ENCODE measurements at regions not wholly inside any gene's neighbourhood (a gene's known extent, or its start where the extent isn't known, plus 50 kb on each side); places are given as distances from the start of the nearest gene placed in this dataset.

GRCh38 chr15:97144377-97144711 is 813.8 kb downstream of the NR2F2 start:
- no peaks in the 10 kb centered on the region; the same call in 1 of the 2 replicates for H3K9me3 ChIP-seq

GRCh38 chr15:97146929-97147870 is 813.3 kb upstream of the ARRDC4 start:
- no peak overlapping the region for H3K27ac Mint-ChIP-seq (ENCODE audit: unreplicated experiment)
- H3K36me3 ChIP-seq (ENCODE audit: control insufficient read depth, insufficient read depth, low read length): no peaks in the 10 kb centered on the region
- ChIA-PET POLR2A (no interaction called here), CTCF (no interaction called here)
- no peaks in the 10 kb centered on the region for H3K9me3 Mint-ChIP-seq (ENCODE audit: unreplicated experiment)
- H3K4me1 Mint-ChIP-seq (ENCODE audit: low read depth, unreplicated experiment): no peaks in the 10 kb centered on the region
- peaks cover 12% of the 10 kb centered on the region for H3K27me3 Mint-ChIP-seq (ENCODE audit: insufficient read depth, unreplicated experiment)
- no peaks in the 10 kb centered on the region for H3K27me3 ChIP-seq (replicated peaks; ENCODE audit: control insufficient read depth, insufficient read depth, low read length)
- intact Hi-C loops (cut with micrococcal nuclease; ENCODE audit: unreplicated experiment): no loop called here
- H3K9me3 ChIP-seq: no peaks in the 10 kb centered on the region; the same call in 1 of the 2 replicates
- H3K36me3 Mint-ChIP-seq (ENCODE audit: insufficient read depth, unreplicated experiment): no peaks in the 10 kb centered on the region
- TF ChIP-seq, protein P1, sequence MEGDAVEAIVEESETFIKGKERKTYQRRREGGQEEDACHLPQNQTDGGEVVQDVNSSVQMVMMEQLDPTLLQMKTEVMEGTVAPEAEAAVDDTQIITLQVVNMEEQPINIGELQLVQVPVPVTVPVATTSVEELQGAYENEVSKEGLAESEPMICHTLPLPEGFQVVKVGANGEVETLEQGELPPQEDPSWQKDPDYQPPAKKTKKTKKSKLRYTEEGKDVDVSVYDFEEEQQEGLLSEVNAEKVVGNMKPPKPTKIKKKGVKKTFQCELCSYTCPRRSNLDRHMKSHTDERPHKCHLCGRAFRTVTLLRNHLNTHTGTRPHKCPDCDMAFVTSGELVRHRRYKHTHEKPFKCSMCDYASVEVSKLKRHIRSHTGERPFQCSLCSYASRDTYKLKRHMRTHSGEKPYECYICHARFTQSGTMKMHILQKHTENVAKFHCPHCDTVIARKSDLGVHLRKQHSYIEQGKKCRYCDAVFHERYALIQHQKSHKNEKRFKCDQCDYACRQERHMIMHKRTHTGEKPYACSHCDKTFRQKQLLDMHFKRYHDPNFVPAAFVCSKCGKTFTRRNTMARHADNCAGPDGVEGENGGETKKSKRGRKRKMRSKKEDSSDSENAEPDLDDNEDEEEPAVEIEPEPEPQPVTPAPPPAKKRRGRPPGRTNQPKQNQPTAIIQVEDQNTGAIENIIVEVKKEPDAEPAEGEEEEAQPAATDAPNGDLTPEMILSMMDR (IDR thresholded peaks at IDR 0.05; ENCODE audit: insufficient read depth in 1 of 2, low read depth in 1 of 2, low read length in 1 of 2, severe bottlenecking in 1 of 2, unreplicated experiment in 1 of 2): no peak
- no peak overlapping the region for H3K4me3 ChIP-seq (ENCODE audit: low read depth, low read length)
- no peaks in the 10 kb centered on the region for H3K4me1 ChIP-seq
- no peak for DNase-seq
- H3K4me3 Mint-ChIP-seq (ENCODE audit: unreplicated experiment): no peak overlapping the region
- no TSS peak for BruUV-seq (replicated peaks)

More at GRCh38 chr15:97144377-97144711, 813.8 kb downstream of the NR2F2 start:
- TF ChIP-seq, protein P1 (IDR thresholded peaks at IDR 0.05; ENCODE audit: insufficient read depth in 1 of 2, low read depth in 1 of 2, low read length in 1 of 2, severe bottlenecking in 1 of 2, unreplicated experiment in 1 of 2): no peak
- ChIA-PET CTCF (no interaction called here), POLR2A (no interaction called here)
- Mint-ChIP-seq H3K27ac (ENCODE audit: unreplicated experiment) (no peak overlapping the region), H3K27me3 (ENCODE audit: insufficient read depth, unreplicated experiment) (peaks cover 5% of the 10 kb centered on the region), H3K4me1 (ENCODE audit: low read depth, unreplicated experiment) (no peaks in the 10 kb centered on the region), H3K9me3 (ENCODE audit: unreplicated experiment) (no peaks in the 10 kb centered on the region), H3K36me3 (ENCODE audit: insufficient read depth, unreplicated experiment) (no peaks in the 10 kb centered on the region), H3K4me3 (ENCODE audit: unreplicated experiment) (no peak overlapping the region)
- H3K27me3 ChIP-seq (replicated peaks; ENCODE audit: control insufficient read depth, insufficient read depth, low read length): no peaks in the 10 kb centered on the region
- no TSS peak for BruUV-seq (replicated peaks)
- DNase-seq: no peak
- H3K36me3 ChIP-seq (ENCODE audit: control insufficient read depth, insufficient read depth, low read length): no peaks in the 10 kb centered on the region
- no peak overlapping the region for H3K4me3 ChIP-seq (ENCODE audit: low read depth, low read length)
- intact Hi-C loops (cut with micrococcal nuclease; ENCODE audit: unreplicated experiment): no loop called here
- H3K4me1 ChIP-seq: no peaks in the 10 kb centered on the region

DNA sequence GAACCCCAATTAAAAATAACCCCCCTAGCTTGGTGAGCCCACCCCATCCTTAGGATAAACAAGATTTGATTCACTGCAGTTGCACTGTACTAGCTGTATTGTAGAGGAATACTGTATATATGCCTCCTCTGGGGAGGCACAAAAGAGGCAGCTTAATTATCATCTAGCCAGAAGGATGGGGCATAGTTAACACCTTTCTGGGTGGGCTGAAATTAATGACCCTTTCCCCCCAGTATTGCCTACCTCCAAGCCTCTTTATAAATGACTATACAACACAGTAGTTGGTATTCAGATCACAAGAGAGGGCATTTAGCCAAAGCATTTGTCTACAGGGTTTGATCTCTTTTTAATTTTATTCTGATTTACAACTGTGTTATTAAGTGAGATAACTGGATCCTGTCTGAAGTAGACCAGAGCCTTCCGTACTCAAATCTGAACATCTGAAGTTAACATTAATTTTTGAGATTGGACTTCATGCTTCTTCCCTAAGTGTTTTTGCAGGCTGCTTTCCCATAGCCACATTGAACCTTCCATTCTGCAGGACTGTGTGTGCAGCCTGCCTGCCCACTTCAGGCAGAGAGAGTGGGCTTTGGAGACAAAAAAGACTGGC is 807.0 kb upstream of the ARRDC4 start:
- Mint-ChIP-seq H3K4me3 (ENCODE audit: unreplicated experiment) (no peak overlapping the region), H3K36me3 (ENCODE audit: insufficient read depth, unreplicated experiment) (no peaks in the 10 kb centered on the region), H3K9me3 (ENCODE audit: unreplicated experiment) (no peaks in the 10 kb centered on the region), H3K27me3 (ENCODE audit: insufficient read depth, unreplicated experiment) (peaks cover 8% of the 10 kb centered on the region), H3K4me1 (ENCODE audit: low read depth, unreplicated experiment) (no peaks in the 10 kb centered on the region), H3K27ac (ENCODE audit: unreplicated experiment) (no peak overlapping the region)
- POLR2A ChIA-PET: no interaction called here
- intact Hi-C loops (cut with micrococcal nuclease; ENCODE audit: unreplicated experiment): no loop called here
- no peak for DNase-seq
- Histone ChIP-seq H3K9me3 (no peaks in the 10 kb centered on the region), H3K36me3 (ENCODE audit: control insufficient read depth, insufficient read depth, low read length) (no peaks in the 10 kb centered on the region), H3K4me1 (no peaks in the 10 kb centered on the region), H3K4me3 (ENCODE audit: low read depth, low read length) (no peak overlapping the region), H3K27me3 (replicated peaks; ENCODE audit: control insufficient read depth, insufficient read depth, low read length) (no peaks in the 10 kb centered on the region)
- no TSS peak for BruUV-seq (replicated peaks)
- CTCF ChIA-PET: no interaction called here
- TF ChIP-seq, protein P1 (IDR thresholded peaks at IDR 0.05; ENCODE audit: insufficient read depth in 1 of 2, low read depth in 1 of 2, low read length in 1 of 2, severe bottlenecking in 1 of 2, unreplicated experiment in 1 of 2): no peak
